ENCODE measurements at regions not wholly inside any gene's neighbourhood (a gene's known extent, or its start where the extent isn't known, plus 50 kb on each side); places are given as distances from the start of the nearest gene placed in this dataset.

DNA sequence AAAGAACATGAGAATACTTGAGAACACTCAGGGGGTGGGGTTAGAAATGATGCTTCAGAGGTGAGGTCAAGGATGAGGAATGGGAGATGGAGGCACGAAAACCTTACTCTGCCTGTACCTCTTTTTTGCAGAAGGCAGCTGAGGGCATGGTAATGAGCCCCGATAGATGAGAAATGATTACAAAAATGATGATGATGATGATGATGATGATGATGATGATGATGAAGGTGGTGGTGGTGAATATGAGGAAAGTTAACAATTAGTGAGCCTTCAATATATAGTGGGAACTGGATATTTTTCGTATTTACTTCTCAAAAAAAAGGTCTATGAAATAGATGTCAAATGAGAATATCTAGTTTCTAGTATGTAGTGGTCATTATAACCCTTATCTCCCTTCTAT, 584.3 kb downstream of the EPHA4 start:
- no peak for TF ChIP-seq POLR2AphosphoS5 (IDR thresholded peaks at IDR 0.05)
- TF ChIP-seq, protein P1, sequence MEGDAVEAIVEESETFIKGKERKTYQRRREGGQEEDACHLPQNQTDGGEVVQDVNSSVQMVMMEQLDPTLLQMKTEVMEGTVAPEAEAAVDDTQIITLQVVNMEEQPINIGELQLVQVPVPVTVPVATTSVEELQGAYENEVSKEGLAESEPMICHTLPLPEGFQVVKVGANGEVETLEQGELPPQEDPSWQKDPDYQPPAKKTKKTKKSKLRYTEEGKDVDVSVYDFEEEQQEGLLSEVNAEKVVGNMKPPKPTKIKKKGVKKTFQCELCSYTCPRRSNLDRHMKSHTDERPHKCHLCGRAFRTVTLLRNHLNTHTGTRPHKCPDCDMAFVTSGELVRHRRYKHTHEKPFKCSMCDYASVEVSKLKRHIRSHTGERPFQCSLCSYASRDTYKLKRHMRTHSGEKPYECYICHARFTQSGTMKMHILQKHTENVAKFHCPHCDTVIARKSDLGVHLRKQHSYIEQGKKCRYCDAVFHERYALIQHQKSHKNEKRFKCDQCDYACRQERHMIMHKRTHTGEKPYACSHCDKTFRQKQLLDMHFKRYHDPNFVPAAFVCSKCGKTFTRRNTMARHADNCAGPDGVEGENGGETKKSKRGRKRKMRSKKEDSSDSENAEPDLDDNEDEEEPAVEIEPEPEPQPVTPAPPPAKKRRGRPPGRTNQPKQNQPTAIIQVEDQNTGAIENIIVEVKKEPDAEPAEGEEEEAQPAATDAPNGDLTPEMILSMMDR (IDR thresholded peaks at IDR 0.05), result no peak
- TF ChIP-seq POLR2A (IDR thresholded peaks at IDR 0.05), result no peak
